ENCODE measurements at regions not wholly inside any gene's neighbourhood (a gene's known extent, or its start where the extent isn't known, plus 50 kb on each side); places are given as distances from the start of the nearest gene placed in this dataset.

- no peak for TF ChIP-seq YY1 (IDR thresholded peaks at IDR 0.05; ENCODE audit: insufficient read depth, insufficient replicate concordance, low read depth, low read length)
- TF ChIP-seq ZBTB20 (CRISPR knock-in tag; IDR thresholded peaks at IDR 0.05; ENCODE audit: borderline replicate concordance, low read depth), result no peak
Observed at GRCh38 chr20:52481443-52481842, 289.9 kb upstream of the ZFP64 start.
